ENCODE measurements at regions not wholly inside any gene's neighbourhood (a gene's known extent, or its start where the extent isn't known, plus 50 kb on each side); places are given as distances from the start of the nearest gene placed in this dataset.

GRCh38 chr11:15396778-15397177, 282.1 kb downstream of the INSC start:
- no peak for DNase-seq (ENCODE audit: low read depth, low spot score)
- H3K36me3 ChIP-seq (ENCODE audit: control insufficient read depth in 1 of 2, insufficient read depth in 2 of 2, low read length in 2 of 2): no peaks in the 10 kb centered on the region
- no peak overlapping the region for H3K4me3 ChIP-seq (replicated peaks in 1 of 2; ENCODE audit: low read depth in 1 of 2, low read length in 2 of 2)
- no peaks in the 10 kb centered on the region for H3K9me3 ChIP-seq (ENCODE audit: control insufficient read depth in 1 of 2, insufficient read depth in 1 of 2, low read depth in 1 of 2, low read length in 2 of 2)
- ChIA-PET POLR2A (interaction anchor here (0.6 kb wide), 1 partner anchor 41 kb away, joined by 3 read pairs; no protein-coding TSS in a partner anchor), CTCF (no interaction called here), RAD21 (ENCODE audit: low non-redundant PET in 1 of 2, low total read pairs in 2 of 2, uncharacterized antibody in 2 of 2, unreplicated experiment in 2 of 2) (no interaction called here)
- no peak for ATAC-seq
- no peak overlapping the region for H3K9ac ChIP-seq (ENCODE audit: low read length)
- no peak for TF ChIP-seq SRF (IDR thresholded peaks at IDR 0.05; ENCODE audit: low read depth)
- TF ChIP-seq ZBTB33 (IDR thresholded peaks at IDR 0.05; ENCODE audit: extremely low read depth, insufficient replicate concordance, low read length): no peak
- TF ChIP-seq JUND (IDR thresholded peaks at IDR 0.05): no peak
- no peak for TF ChIP-seq RAD21 (IDR thresholded peaks at IDR 0.05; ENCODE audit: low read depth)
- no peak for TF ChIP-seq SP1 (IDR thresholded peaks at IDR 0.05; ENCODE audit: low read depth)
- no peak for TF ChIP-seq EZH2 (IDR thresholded peaks at IDR 0.05)
- TF ChIP-seq EGR1 (IDR thresholded peaks at IDR 0.05; ENCODE audit: low read depth): no peak
- TF ChIP-seq ZFX (IDR thresholded peaks at IDR 0.05): no peak
- TF ChIP-seq REST (IDR thresholded peaks at IDR 0.05; ENCODE audit: low read depth): no peak
- no peak for TF ChIP-seq CBX3 (IDR thresholded peaks at IDR 0.05; ENCODE audit: low read depth)
- no peak for TF ChIP-seq SIN3A (IDR thresholded peaks at IDR 0.05; ENCODE audit: low read depth)
- TF ChIP-seq CTCF (IDR thresholded peaks at IDR 0.05 in 2 of 3, conservative IDR thresholded peaks at IDR 0.05 in 1 of 3; ENCODE audit: borderline replicate concordance in 1 of 3, insufficient read depth in 1 of 3, low read depth in 2 of 3, low read length in 2 of 3): no peak
- no peak for TF ChIP-seq CEBPB (IDR thresholded peaks at IDR 0.05; ENCODE audit: low read depth)
- no peak for TF ChIP-seq TCF7L2 (IDR thresholded peaks at IDR 0.05; ENCODE audit: borderline replicate concordance, extremely low read depth, insufficient read depth, insufficient read length)
- no peak for TF ChIP-seq ELF1 (IDR thresholded peaks at IDR 0.05; ENCODE audit: borderline replicate concordance, low read depth)
- no peaks in the 10 kb centered on the region for H3K79me2 ChIP-seq (ENCODE audit: insufficient read depth, low read length)
- H3K9me2 ChIP-seq (ENCODE audit: insufficient read depth): no peaks in the 10 kb centered on the region
- no peak overlapping the region for H3K27ac ChIP-seq (ENCODE audit: low read depth, low read length)
- no peak overlapping the region for H3K4me2 ChIP-seq (ENCODE audit: low read length)
- no TSS peak for BruUV-seq (replicated peaks)
- H2AFZ ChIP-seq (ENCODE audit: low read depth, low read length, poor library complexity, severe bottlenecking): no peak overlapping the region
- no peaks in the 10 kb centered on the region for H3K4me1 ChIP-seq (ENCODE audit: control insufficient read depth in 1 of 2, insufficient read depth in 2 of 2, low read length in 2 of 2)
- H3K27me3 ChIP-seq (ENCODE audit: insufficient read depth, low read length): no peaks in the 10 kb centered on the region
- H4K20me1 ChIP-seq (ENCODE audit: insufficient read depth): no peaks in the 10 kb centered on the region
- intact Hi-C loops (cut with micrococcal nuclease): no loop called here

All from HCT116 (cell line).